ENCODE measurements at regions not wholly inside any gene's neighbourhood (a gene's known extent, or its start where the extent isn't known, plus 50 kb on each side); places are given as distances from the start of the nearest gene placed in this dataset.

DNA sequence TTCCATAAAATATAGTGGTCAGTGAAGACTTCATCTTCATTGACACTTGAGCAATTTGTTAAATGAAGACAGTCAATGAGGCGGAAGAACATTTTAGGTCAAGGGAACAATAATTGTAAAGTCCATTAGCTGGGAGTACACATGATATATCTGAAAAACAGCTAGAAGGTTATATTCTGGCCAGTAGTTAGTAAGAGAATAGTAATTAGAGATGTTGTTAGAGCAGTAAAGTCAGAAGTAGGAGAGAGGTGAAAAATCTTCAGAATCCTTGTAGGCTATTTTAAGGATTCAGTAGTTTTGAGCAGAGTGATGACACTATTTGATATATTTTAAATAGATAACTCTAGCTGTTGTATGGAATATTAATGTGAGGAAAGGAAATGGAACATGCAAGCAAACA is 915.6 kb upstream of the NEGR1 start:
- no peaks in the 10 kb centered on the region for H3K36me3 ChIP-seq (ENCODE audit: control insufficient read depth in 2 of 2, insufficient read depth in 2 of 2, low read length in 1 of 2)
- TF ChIP-seq GABPA (IDR thresholded peaks at IDR 0.05; ENCODE audit: low read depth) (no peak), RFX5 (IDR thresholded peaks at IDR 0.05; ENCODE audit: low read depth, low read length) (no peak), YBX1 (IDR thresholded peaks at IDR 0.05) (no peak), CHD2 (IDR thresholded peaks at IDR 0.05; ENCODE audit: borderline replicate concordance, low read depth, low read length) (no peak), NFXL1 (IDR thresholded peaks at IDR 0.05; ENCODE audit: borderline replicate concordance) (no peak)
- TF ChIP-seq, protein P1, sequence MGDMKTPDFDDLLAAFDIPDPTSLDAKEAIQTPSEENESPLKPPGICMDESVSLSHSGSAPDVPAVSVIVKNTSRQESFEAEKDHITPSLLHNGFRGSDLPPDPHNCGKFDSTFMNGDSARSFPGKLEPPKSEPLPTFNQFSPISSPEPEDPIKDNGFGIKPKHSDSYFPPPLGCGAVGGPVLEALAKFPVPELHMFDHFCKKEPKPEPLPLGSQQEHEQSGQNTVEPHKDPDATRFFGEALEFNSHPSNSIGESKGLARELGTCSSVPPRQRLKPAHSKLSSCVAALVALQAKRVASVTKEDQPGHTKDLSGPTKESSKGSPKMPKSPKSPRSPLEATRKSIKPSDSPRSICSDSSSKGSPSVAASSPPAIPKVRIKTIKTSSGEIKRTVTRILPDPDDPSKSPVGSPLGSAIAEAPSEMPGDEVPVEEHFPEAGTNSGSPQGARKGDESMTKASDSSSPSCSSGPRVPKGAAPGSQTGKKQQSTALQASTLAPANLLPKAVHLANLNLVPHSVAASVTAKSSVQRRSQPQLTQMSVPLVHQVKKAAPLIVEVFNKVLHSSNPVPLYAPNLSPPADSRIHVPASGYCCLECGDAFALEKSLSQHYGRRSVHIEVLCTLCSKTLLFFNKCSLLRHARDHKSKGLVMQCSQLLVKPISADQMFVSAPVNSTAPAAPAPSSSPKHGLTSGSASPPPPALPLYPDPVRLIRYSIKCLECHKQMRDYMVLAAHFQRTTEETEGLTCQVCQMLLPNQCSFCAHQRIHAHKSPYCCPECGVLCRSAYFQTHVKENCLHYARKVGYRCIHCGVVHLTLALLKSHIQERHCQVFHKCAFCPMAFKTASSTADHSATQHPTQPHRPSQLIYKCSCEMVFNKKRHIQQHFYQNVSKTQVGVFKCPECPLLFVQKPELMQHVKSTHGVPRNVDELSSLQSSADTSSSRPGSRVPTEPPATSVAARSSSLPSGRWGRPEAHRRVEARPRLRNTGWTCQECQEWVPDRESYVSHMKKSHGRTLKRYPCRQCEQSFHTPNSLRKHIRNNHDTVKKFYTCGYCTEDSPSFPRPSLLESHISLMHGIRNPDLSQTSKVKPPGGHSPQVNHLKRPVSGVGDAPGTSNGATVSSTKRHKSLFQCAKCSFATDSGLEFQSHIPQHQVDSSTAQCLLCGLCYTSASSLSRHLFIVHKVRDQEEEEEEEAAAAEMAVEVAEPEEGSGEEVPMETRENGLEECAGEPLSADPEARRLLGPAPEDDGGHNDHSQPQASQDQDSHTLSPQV (IDR thresholded peaks at IDR 0.05), result no peak
- TF ChIP-seq, protein P2, sequence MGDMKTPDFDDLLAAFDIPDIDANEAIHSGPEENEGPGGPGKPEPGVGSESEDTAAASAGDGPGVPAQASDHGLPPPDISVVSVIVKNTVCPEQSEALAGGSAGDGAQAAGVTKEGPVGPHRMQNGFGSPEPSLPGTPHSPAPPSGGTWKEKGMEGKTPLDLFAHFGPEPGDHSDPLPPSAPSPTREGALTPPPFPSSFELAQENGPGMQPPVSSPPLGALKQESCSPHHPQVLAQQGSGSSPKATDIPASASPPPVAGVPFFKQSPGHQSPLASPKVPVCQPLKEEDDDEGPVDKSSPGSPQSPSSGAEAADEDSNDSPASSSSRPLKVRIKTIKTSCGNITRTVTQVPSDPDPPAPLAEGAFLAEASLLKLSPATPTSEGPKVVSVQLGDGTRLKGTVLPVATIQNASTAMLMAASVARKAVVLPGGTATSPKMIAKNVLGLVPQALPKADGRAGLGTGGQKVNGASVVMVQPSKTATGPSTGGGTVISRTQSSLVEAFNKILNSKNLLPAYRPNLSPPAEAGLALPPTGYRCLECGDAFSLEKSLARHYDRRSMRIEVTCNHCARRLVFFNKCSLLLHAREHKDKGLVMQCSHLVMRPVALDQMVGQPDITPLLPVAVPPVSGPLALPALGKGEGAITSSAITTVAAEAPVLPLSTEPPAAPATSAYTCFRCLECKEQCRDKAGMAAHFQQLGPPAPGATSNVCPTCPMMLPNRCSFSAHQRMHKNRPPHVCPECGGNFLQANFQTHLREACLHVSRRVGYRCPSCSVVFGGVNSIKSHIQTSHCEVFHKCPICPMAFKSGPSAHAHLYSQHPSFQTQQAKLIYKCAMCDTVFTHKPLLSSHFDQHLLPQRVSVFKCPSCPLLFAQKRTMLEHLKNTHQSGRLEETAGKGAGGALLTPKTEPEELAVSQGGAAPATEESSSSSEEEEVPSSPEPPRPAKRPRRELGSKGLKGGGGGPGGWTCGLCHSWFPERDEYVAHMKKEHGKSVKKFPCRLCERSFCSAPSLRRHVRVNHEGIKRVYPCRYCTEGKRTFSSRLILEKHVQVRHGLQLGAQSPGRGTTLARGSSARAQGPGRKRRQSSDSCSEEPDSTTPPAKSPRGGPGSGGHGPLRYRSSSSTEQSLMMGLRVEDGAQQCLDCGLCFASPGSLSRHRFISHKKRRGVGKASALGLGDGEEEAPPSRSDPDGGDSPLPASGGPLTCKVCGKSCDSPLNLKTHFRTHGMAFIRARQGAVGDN (IDR thresholded peaks at IDR 0.05), result no peak
- TF ChIP-seq, protein P3, sequence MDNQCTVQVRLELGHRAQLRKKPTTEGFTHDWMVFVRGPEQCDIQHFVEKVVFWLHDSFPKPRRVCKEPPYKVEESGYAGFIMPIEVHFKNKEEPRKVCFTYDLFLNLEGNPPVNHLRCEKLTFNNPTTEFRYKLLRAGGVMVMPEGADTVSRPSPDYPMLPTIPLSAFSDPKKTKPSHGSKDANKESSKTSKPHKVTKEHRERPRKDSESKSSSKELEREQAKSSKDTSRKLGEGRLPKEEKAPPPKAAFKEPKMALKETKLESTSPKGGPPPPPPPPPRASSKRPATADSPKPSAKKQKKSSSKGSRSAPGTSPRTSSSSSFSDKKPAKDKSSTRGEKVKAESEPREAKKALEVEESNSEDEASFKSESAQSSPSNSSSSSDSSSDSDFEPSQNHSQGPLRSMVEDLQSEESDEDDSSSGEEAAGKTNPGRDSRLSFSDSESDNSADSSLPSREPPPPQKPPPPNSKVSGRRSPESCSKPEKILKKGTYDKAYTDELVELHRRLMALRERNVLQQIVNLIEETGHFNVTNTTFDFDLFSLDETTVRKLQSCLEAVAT (IDR thresholded peaks at IDR 0.05), result no peak
- 86% methylated on average over 1 of the region's 1 CpG for WGBS (ENCODE audit: insufficient coverage, insufficient replicate concordance, low lambda C conversion rate, missing lambda C conversion rate)
- ChIA-PET CTCF (no interaction called here), POLR2A (no interaction called here), RAD21 (ENCODE audit: unreplicated experiment) (no interaction called here), SMC1A (ENCODE audit: uncharacterized antibody, unreplicated experiment) (no interaction called here)
- H3K4me2 ChIP-seq (ENCODE audit: control insufficient read depth, insufficient read depth), result no peak overlapping the region
- no peaks in the 10 kb centered on the region for H4K20me1 ChIP-seq (ENCODE audit: control insufficient read depth, insufficient read depth)
- H3K9ac ChIP-seq (ENCODE audit: control insufficient read depth, insufficient read depth, low read length), result no peak overlapping the region
- H3K4me1 ChIP-seq (ENCODE audit: control insufficient read depth, insufficient read depth, low read length), result no peaks in the 10 kb centered on the region
- H3K79me2 ChIP-seq (ENCODE audit: control insufficient read depth, insufficient read depth, low read length), result no peaks in the 10 kb centered on the region
- no peaks in the 10 kb centered on the region for H3K27me3 ChIP-seq (replicated peaks in 1 of 2; ENCODE audit: control insufficient read depth in 2 of 2, insufficient read depth in 2 of 2, low read length in 1 of 2)
- BruUV-seq (replicated peaks), result no TSS peak
- ATAC-seq (no peak), FAIRE-seq (no peak), DNase-seq (ENCODE audit: low read depth, low spot score) (no peak)
- intact Hi-C loops (cut with micrococcal nuclease; ENCODE audit: unreplicated experiment) (no loop called here), in situ Hi-C loops (cut with MboI) (no loop called here)
- H3K9me3 ChIP-seq (replicated peaks; ENCODE audit: control insufficient read depth, insufficient read depth, low read length), result no peaks in the 10 kb centered on the region
- H2AFZ ChIP-seq (ENCODE audit: control insufficient read depth, low read depth, low read length), result no peak overlapping the region
- no peak overlapping the region for H3K27ac ChIP-seq (ENCODE audit: control insufficient read depth, insufficient read depth)
- no peak overlapping the region for H3K4me3 ChIP-seq
